Motor neuron (in vitro differentiated cells): ENCODE measurements at regions not wholly inside any gene's neighbourhood (a gene's known extent, or its start where the extent isn't known, plus 50 kb on each side); places are given as distances from the start of the nearest gene placed in this dataset.
"Not testable (repeated sequence)": the region's sequence is repeated elsewhere in the genome, so short reads cannot be mapped to it uniquely, and the experiment has no call there.

ENCODE experiments used
- ATAC-seq, 8 experiments: fragments of 200-7000 bp; cut with Tn5 transposase; replicated peaks in 6 of 8; 2 replicates each; pipeline ENCODE4 v1.8.0; 2021; ENCODE audit warnings: mild to moderate bottlenecking in 8 of 8, moderate library complexity in 8 of 8
- H3K27ac ChIP-seq, 2 donors: fragments of 250-450 bp; sonication (Bioruptor Pico); 2 replicates each; pipeline ENCODE4 v1.9.0; 2021; ENCODE audit warnings: antibody characterized with exemption in 2 of 2, mild to moderate bottlenecking in 2 of 2, moderate library complexity in 1 of 2
- H3K4me1 ChIP-seq, 2 donors: fragments of 250-450 bp; sonication (Bioruptor Pico); replicated peaks in 1 of 2; 2 replicates each; pipeline ENCODE4 v1.6.1; 2021; ENCODE audit warnings: antibody characterized with exemption in 2 of 2, mild to moderate bottlenecking in 2 of 2, moderate library complexity in 1 of 2
- H3K4me3 ChIP-seq, 5 donors: fragments of 250-450 bp; sonication (Bioruptor Pico); 2 replicates each; pipeline ENCODE4 v1.9.0; 2021; ENCODE audit warnings: antibody characterized with exemption in 5 of 5, mild to moderate bottlenecking in 5 of 5, moderate library complexity in 4 of 5
- WGBS, 10 experiments: fragments of 450-650 bp; shearing (Covaris generic); methylation state at CpG; one replicate each; pipeline ENCODE4 v1.0.0; 2022; 5-methylcytosine and 5-hydroxymethylcytosine counted together
- in situ Hi-C, 9 experiments: fragments of 400-800 bp; cut with MboI; loops; one replicate each; pipeline ENCODE4 v1.15.0; 2021; ENCODE audit warnings: low sequenced_read_pairs in 9 of 9, low pct_unique_long_range_greater_than_20kb in 2 of 9; ENCODE audit not compliant: unreplicated experiment in 9 of 9

DNA sequence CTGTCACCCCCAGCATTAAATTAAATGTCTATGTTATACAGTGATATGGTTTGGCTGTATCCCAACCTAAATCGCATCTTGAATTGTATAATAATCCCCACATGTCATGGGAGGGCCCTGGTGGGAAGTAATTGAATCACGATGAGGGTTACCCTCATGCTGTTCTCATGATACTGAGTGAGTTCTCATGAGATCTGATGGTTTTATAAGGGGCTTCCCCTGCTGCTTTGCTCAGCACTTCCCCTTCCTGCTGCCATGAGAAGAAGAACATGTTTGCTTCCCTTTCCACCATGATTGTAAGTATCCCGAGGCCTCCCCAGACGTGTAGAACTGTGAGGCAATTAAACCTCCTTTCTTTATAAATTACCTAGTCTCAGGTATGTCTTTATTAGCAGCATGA, 445.7 kb downstream of the MRPL39 start:
- ATAC-seq = no peak
- Histone ChIP-seq H3K4me3 (no peak overlapping the region), H3K27ac (no peak overlapping the region), H3K4me1 (no peaks in the 10 kb centered on the region)
- in situ Hi-C loops = no loop called here
- WGBS, 10 experiments = 0 to 100% (median 67%) methylated on average over 1 to 3 of the region's 4 CpGs; no CpG with 5 or more reads in 4 of the 10 experiments

DNA sequence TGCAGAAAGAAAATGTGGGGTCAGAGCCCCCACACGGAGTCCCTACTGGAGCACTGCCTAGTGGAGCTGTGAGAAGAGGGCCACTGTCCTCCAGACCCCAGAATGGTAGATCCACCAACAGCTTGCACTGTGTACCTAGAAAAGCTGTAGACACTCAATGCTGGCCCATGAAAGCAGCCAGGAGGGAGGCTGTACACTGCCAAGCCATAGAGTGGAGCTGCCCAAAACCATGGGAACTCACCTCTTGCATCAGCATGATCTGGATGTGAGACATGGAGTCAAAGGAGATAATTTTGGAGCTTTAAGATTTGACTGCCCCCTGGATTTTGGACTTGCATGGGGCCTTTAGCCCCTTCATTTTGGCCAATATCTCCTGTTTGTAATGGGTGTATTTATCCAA, 452.3 kb downstream of the MRPL39 start:
- 38 to 50% (median 40%) methylated on average over 1 of the region's 1 CpG; no CpG with 5 or more reads in 7 of the 10 experiments for WGBS, 10 experiments
- in situ Hi-C loops, ATAC-seq, H3K4me3 ChIP-seq, H3K27ac ChIP-seq, H3K4me1 ChIP-seq: not testable (repeated sequence)

DNA sequence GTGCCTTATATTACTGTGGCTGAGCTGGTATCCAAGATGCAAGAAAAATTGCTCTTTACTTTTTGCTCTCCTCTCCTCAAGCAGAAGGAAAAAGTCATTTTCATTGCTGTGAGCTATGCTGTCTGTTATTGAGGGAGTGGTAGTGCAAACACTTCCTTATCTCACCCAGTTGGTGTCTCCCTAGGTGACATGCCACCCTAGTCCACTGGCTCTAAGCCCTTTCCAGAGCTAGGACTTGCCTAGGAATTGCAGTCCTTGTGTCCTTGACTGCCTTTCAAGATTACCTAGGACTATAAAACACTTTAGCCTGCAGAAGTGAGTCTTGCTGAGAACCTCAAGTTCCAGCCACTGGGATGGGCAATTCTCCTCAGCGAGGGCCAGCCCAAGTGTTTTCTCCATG, 458.3 kb downstream of the MRPL39 start:
- in situ Hi-C loops = no loop called here

DNA sequence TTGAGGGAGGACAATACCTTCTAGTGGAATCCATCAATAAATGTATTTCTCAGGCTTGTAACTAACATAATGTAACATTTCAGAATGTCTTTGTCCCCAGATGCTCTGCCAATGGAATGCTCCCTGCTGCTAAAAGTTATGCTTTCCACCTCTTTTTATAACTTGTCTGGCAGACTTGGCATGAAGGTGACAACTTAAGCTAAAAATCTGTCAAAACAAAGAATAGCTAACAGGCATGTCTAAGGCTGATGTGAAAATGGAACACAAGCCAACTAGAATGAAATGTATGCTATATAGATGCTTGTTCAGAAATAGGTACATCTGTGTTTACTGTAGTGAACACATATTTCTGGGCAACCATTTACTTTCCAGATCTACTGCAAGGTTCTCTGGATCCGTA, 467.9 kb downstream of the MRPL39 start:
- H3K4me1 ChIP-seq = no peaks in the 10 kb centered on the region
- ATAC-seq = no peak
- no peak overlapping the region for H3K27ac ChIP-seq
- in situ Hi-C loops = no loop called here
- H3K4me3 ChIP-seq = no peak overlapping the region
- WGBS, 10 experiments = 0 to 100% (median 83%) methylated on average over 1 of the region's 1 CpG; no CpG with 5 or more reads in 5 of the 10 experiments

More for the DNA sequence above, 458.3 kb downstream of the MRPL39 start:
- WGBS, 10 experiments = 0 to 100% (median 59%) methylated on average over 1 of the region's 1 CpG; no CpG with 5 or more reads in 4 of the 10 experiments
- Histone ChIP-seq H3K4me1 (no peaks in the 10 kb centered on the region), H3K4me3 (no peak overlapping the region), H3K27ac (no peak overlapping the region)
- ATAC-seq = no peak

DNA sequence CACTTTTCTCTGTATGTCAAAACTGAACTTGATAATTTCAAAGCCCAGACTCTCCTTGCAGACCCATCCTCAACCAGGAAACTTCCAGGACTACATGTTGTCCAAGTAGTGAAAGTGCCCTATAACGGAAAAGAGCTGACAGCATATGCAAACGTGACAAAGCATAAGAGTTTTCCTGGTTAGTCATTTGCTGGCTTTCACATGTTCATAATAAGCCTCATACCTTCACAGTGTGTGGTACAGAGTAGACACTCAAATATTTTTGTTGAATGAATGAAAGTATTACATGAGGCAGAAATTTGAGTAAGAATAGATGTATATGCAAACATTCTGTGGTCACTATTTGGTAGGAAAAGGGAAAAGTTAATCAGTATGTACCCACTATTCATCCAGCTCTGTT, 473.3 kb downstream of the MRPL39 start:
- 5 to 87% (median 80%) methylated on average over 1 to 2 of the region's 2 CpGs; no CpG with 5 or more reads in 3 of the 10 experiments for WGBS, 10 experiments
- no peak overlapping the region for H3K4me3 ChIP-seq
- no peak overlapping the region for H3K27ac ChIP-seq
- H3K4me1 ChIP-seq = no peaks in the 10 kb centered on the region
- peak in 1 of 8 experiments; percentile 59 for ATAC-seq
- in situ Hi-C loops = no loop called here

DNA sequence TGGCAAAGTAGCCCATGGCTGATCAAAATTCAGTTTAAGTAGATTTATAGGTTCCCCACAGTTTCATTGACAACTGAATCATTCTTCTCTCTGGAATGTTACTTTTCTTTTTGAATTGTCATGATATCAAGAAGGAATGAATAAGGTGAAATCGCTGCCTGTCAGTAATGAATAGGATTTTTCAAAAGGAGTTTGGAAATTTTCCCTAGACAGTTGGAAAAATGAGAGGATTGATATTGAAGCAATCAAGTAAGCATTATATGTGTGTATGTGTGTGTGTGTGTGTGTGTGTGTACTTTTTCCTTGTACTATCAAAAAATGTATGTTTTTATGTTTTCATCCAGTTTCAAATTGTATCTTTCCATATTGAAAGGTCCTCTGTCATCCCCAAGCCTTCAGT, 479.5 kb downstream of the MRPL39 start:
- Histone ChIP-seq H3K27ac (no peak overlapping the region), H3K4me3 (no peak overlapping the region), H3K4me1 (no peaks in the 10 kb centered on the region)
- in situ Hi-C loops = no loop called here
- 11 to 88% (median 76%) methylated on average over 1 of the region's 1 CpG; no CpG with 5 or more reads in 2 of the 10 experiments for WGBS, 10 experiments
- ATAC-seq = no peak

DNA sequence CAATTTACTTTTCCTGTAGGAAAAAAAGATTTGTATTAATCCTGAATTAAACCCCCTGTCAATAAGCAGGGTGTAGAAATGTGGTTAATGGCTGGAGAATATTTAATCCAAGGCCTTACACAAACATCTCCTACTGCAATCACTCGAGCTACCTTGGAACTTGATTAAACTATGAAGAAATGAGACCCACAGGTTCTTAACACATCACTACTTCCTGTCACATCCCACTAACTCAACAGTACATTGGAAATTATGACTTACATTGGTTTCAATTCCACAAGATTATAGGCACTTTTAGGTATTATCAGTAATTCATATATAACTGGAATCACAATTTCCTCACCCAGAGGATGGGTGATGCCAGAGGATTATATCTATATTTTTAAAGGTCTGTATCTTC, 480.3 kb downstream of the MRPL39 start:
- no peak overlapping the region for H3K4me3 ChIP-seq
- WGBS, 10 experiments = 0 to 83% (median 60%) methylated on average over 1 of the region's 1 CpG; no CpG with 5 or more reads in 3 of the 10 experiments
- no peak overlapping the region for H3K27ac ChIP-seq
- ATAC-seq = no peak
- no peaks in the 10 kb centered on the region for H3K4me1 ChIP-seq
- in situ Hi-C loops = no loop called here

DNA sequence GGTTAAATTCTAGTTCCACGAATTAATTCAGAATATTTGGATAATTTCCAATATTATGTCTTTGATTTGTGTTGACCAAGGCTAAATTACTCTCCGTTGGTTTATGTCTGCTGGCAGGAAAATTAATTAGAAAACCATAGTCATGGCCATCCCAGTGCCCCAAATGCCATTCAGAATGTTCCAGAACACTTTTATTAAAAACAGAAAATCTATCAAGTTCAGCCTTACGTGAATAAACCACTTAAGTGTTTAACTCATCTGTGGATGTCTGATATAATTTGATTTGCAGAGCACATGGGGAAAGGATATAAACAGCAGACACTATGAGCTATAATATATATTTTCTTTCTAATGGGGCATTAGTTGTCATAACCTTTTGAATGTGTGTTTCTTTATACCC, 480.7 kb downstream of the MRPL39 start:
- in situ Hi-C loops = no loop called here
- Histone ChIP-seq H3K4me3 (no peak overlapping the region), H3K27ac (no peak overlapping the region), H3K4me1 (no peaks in the 10 kb centered on the region)
- no peak for ATAC-seq
- WGBS, 10 experiments = 3 to 94% (median 65%) methylated on average over 2 to 3 of the region's 3 CpGs

DNA sequence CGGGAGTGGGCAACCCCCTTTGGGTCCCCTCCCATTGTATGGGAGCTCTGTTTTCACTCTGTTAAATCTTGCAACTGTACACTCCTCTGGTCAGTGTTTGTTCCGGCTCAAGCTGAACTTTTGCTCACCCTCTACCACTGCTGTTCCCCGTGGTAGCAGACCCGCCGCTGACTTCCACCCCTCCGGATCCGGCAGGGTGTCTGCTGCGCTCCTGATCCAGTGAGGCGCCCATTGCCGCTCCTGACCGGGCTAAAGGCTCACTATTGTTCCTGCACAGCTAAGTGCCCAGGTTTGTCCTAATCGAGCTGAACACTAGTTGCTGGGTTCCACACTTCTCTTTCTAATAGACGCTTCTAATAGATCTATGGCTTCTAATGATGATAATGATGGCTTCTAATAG, 488.6 kb downstream of the MRPL39 start:
- whole genome bisulfite sequencing, 10 experiments = 10 to 100% (median 88%) methylated on average over 1 to 10 of the region's 13 CpGs; no CpG with 5 or more reads in 4 of the 10 experiments
- H3K4me1 ChIP-seq = no peaks in the 10 kb centered on the region
- no peak for ATAC-seq

DNA sequence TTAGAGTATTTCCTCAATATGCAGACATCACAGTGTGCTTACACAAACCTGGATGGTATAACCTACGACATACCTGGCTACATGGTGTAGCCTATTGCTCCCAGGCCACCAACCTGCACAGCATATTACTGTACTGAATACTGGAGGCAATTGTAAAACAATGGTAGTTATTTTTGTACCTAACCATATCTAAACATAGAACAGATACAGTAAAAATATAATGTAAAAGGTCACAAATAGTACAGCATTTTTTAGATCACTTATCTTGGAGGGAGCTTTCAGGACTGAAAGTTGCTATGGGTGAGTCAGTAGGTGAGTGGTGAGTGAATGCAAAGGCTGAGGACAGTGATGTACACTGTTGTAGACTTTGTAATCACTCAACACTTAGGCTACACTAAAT, 492.3 kb downstream of the MRPL39 start:
- in situ Hi-C loops = no loop called here
- 0 to 89% (median 14%) methylated on average over 1 of the region's 1 CpG; no CpG with 5 or more reads in 6 of the 10 experiments for WGBS, 10 experiments
- ATAC-seq = peak in 1 of 8 experiments; percentile 72

More for the DNA sequence above, 488.6 kb downstream of the MRPL39 start:
- H3K27ac ChIP-seq = no peak overlapping the region
- in situ Hi-C loops = no loop called here
- H3K4me3 ChIP-seq = no peak overlapping the region

DNA sequence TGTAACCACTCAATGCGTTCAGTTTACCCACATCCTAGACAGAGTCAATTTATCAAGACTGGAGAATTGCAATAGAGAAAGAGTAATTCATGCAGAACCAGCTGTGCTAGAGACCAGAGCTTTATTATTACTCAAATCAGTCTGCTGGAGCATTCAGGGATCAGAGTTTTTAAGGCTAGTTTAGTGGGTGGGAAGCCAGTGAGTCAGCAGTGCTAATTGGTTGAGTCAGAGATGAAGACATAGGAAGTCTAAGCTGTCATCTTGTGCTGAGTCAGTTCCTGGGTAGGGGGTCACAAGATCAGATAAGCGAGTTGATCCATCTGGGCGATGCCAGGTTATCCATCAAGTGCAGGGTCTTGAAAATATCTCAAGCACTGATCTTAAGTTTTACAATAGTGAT, 499.6 kb downstream of the MRPL39 start:
- no peak overlapping the region for H3K27ac ChIP-seq
- H3K4me3 ChIP-seq = no peak overlapping the region
- 0 to 80% (median 34%) methylated on average over 1 to 3 of the region's 3 CpGs; no CpG with 5 or more reads in 2 of the 10 experiments for whole genome bisulfite sequencing, 10 experiments
- in situ Hi-C loops = no loop called here
- peak in 6 of 8 experiments; percentile 14 to 100 (median 36) for ATAC-seq
- H3K4me1 ChIP-seq = no peaks in the 10 kb centered on the region

More for the DNA sequence above, 492.3 kb downstream of the MRPL39 start:
- H3K4me1 ChIP-seq = no peaks in the 10 kb centered on the region
- no peak overlapping the region for H3K4me3 ChIP-seq
- no peak overlapping the region for H3K27ac ChIP-seq

DNA sequence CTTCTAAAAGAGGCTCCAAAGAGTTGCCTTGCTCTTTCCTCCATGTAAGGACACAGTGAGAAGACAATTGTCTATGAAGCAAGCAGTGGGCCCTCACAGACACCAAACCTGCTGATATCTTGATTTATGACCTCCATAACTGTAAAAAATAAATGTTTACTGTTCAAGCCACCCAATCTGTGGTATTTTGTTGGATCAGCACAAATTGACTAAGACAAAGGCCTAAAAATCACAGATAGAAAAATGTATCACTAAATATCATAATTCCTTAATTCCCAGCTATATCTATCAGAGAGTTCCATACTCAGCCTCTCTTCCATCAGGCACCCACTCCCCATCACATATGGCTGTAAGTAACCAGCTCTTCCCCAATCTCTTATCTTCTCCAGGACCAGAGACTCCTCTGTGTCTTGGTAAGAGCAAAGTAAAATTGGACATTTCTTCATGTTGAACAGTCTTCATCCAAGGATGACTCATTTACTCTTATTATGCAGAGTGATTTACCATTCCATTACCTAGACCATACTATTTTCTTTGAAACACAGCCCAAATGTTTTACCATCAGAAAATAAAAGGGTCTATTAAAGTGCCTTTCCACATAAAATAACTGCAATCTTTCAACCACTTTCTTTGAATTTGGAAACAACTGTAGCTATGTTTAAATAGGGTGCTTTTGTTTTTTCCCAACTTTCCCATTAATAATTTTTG, 503.6 kb downstream of the MRPL39 start:
- no peak for ATAC-seq
- Histone ChIP-seq H3K4me1 (no peaks in the 10 kb centered on the region), H3K4me3 (no peak overlapping the region), H3K27ac (no peak overlapping the region)
- in situ Hi-C loops = no loop called here

DNA sequence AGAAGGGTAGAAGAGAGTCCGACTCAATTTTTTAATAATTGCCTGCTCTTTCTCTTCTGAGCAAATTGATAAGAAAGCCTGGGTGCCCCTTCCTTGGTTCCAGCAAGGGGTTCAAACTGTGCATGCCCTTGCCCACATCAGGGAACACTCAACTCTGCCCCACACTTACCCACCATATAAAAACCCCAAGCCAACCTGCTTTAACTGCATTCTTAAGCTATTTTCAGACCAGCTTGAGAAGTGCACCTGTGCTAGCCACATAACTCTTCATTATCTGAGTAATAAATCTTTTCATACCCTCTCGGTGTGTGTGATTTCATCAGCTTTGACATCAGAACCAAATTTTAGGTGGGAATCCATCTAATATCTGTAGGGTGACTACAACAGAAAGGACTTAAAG, 509.6 kb downstream of the MRPL39 start:
- ATAC-seq = no peak
- in situ Hi-C loops = no loop called here
- Histone ChIP-seq H3K4me3 (no peak overlapping the region), H3K27ac (no peak overlapping the region), H3K4me1 (no peaks in the 10 kb centered on the region)
- WGBS, 10 experiments = 0 to 88% (median 67%) methylated on average over 1 to 2 of the region's 2 CpGs; no CpG with 5 or more reads in 2 of the 10 experiments

DNA sequence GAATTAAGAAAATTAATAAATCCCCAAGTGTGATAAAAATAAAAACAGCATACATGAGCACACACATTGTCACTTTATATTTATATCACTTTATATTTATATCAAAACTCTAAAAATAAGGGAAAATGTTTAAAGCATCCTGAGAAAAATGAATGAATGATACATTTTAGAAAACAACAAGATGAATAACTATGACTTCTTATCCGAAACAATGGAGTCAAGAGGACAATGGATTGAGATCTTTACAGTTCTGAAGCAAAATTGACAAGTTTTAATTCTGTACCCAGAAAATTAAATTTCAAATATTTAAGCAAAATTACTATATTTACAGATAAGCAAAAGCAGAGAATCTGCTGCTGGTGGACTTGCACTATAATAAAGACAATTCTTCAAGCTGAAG, 512.6 kb downstream of the MRPL39 start:
- Histone ChIP-seq H3K4me1 (no peaks in the 10 kb centered on the region), H3K4me3 (no peak overlapping the region), H3K27ac (no peak overlapping the region)
- WGBS, 10 experiments = 0 to 100% (median 29%) methylated on average over 1 of the region's 1 CpG; no CpG with 5 or more reads in 1 of the 10 experiments
- ATAC-seq = no peak
- in situ Hi-C loops = no loop called here
